Smooth muscle cell (in vitro differentiated cells): ENCODE measurements at regions not wholly inside any gene's neighbourhood (a gene's known extent, or its start where the extent isn't known, plus 50 kb on each side); places are given as distances from the start of the nearest gene placed in this dataset.

Experiments used
- DNase-seq: peaks from one replicate; lab custom pipeline; 2025; ENCODE audit not compliant: unreplicated experiment; lab: John Stamatoyannopoulos, UW
- H2AFZ ChIP-seq: fragments of 200-600 bp; sonication (generic); 2 replicates; pipeline ENCODE4 v1.6.0; 2016; ENCODE audit warnings: antibody characterized with exemption, low read depth, mild to moderate bottlenecking
- H3F3A ChIP-seq: fragments of 200-600 bp; sonication (generic); 2 replicates; pipeline ENCODE4 v1.6.0; 2017; ENCODE audit warnings: antibody characterized with exemption, low read depth
- H3K27ac ChIP-seq: fragments of 200-600 bp; sonication (generic); 2 replicates; pipeline ENCODE4 v1.5.1; 2016; ENCODE audit warnings: low read depth, mild to moderate bottlenecking
- H3K27me3 ChIP-seq: fragments of 200-600 bp; sonication (generic); 2 replicates; pipeline ENCODE4 v1.6.1; 2016; ENCODE audit warnings: low read depth, mild to moderate bottlenecking
- H3K36me3 ChIP-seq: fragments of 200-600 bp; sonication (generic); 2 replicates; pipeline ENCODE4 v1.5.1; 2016; ENCODE audit warnings: low read depth
- H3K4me1 ChIP-seq: fragments of 200-600 bp; sonication (generic); 2 replicates; pipeline ENCODE4 v1.5.1; 2016; ENCODE audit warnings: low read depth
- H3K4me2 ChIP-seq: fragments of 200-600 bp; sonication (generic); 2 replicates; pipeline ENCODE4 v1.6.0; 2016; ENCODE audit warnings: mild to moderate bottlenecking
- H3K4me3 ChIP-seq: fragments of 200-600 bp; sonication (generic); 2 replicates; pipeline ENCODE4 v1.5.1; 2016; ENCODE audit warnings: mild to moderate bottlenecking
- H3K79me2 ChIP-seq: fragments of 200-600 bp; sonication (generic); 2 replicates; pipeline ENCODE4 v1.6.0; 2016; ENCODE audit warnings: low read depth, mild to moderate bottlenecking
- H3K9ac ChIP-seq: fragments of 200-600 bp; sonication (generic); 2 replicates; pipeline ENCODE4 v1.6.0; 2016; ENCODE audit warnings: low read depth
- H3K9me3 ChIP-seq: fragments of 200-600 bp; sonication (generic); replicated peaks from 2 replicates; pipeline ENCODE4 v1.5.1; 2016; ENCODE audit warnings: low read depth
- H4K20me1 ChIP-seq: fragments of 200-600 bp; sonication (generic); 2 replicates; pipeline ENCODE4 v1.6.0; 2016; ENCODE audit warnings: low read depth
- CTCF ChIP-seq: fragments of 200-600 bp; sonication (generic); IDR thresholded peaks from 2 replicates; pipeline ENCODE4 v1.5.1; 2017; ENCODE audit warnings: borderline replicate concordance, mild to moderate bottlenecking, antibody characterized with exemption; ENCODE audit not compliant: insufficient read depth, poor library complexity, severe bottlenecking
- WGBS: methylation state at CpG from one replicate; pipeline ENCODE4 v1.1.7; 2016; ENCODE audit warnings: low lambda C conversion rate; 5-methylcytosine and 5-hydroxymethylcytosine counted together

DNA sequence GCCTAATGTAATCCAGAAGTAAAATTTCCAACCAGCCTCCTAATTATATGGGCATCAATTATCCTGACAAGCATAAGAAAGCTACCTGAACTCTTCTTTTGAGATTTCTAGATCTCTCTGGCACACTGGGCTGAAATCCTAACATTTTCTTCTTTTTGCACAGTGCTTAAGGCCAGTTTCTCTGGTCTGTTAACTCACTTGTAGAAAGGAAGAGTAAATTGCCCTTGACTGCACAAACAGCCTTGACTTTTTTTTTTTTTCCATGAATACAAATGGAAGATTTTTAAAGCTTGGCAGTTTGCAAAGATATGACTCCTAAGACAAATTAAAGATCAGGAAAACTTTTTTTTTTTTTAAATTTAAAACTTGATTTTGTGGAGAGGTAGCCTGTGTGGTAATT, 291.2 kb upstream of the MON1B start:
- Histone ChIP-seq H3K4me3 (no peak overlapping the region), H3K27ac (no peak overlapping the region), H3K4me1 (no peaks in the 10 kb centered on the region), H3K9ac (no peak overlapping the region), H3K27me3 (no peaks in the 10 kb centered on the region), H3F3A (no peaks in the 10 kb centered on the region), H3K4me2 (no peak overlapping the region), H3K79me2 (no peaks in the 10 kb centered on the region), H4K20me1 (no peaks in the 10 kb centered on the region), H3K9me3 (no peaks in the 10 kb centered on the region), H3K36me3 (no peaks in the 10 kb centered on the region), H2AFZ (no peak overlapping the region)
- TF ChIP-seq CTCF, result no peak
- DNase-seq, result no peak

DNA sequence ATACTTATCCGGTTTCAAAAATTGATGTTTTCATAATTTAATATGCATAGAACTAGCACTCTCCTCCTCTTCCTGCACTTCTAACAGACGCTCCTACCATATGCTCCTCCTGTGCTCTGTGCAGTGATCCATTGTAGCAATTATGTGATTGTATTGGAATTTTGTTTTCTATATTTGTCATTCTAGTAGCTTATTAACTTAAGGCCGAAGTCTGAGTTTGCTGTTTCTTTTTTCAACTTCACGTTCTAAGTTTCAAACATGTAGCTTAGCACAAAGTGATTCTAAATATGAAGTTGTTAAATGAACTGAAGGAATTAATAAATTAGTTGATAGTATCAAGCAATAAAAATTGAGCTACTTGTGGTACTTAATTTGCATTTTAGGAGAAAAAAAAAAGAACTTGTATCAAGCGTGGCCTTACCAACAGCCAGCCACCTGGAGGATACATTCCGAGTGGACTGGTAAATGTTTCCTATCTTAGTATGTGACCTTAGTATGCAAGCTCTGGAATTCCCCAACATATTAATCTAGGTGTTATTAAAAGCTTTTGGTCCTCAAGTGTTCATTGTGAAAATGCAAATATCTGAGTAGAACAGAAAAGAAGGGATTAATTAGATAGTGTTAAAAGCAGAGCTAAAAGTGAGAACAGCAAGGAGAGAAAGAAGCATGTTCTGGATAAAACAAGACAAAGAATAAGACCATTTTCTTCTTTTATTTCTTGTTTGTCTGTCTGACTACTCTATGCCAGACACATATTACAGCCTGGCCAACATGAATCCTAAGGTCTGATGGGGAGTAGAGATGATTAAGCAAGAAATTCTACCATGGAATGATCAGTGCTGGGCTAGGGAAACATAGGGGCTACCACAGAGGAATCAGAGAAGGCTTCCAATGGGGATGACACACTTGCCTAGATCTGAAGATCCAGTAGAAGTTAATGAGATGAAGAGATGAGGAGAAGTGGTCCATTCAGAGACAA, 290.4 kb upstream of the MON1B start:
- no peak for DNase-seq
- Histone ChIP-seq H3K79me2 (no peaks in the 10 kb centered on the region), H3K4me2 (no peak overlapping the region)

GRCh38 chr16:76906552-76906951, 284.4 kb upstream of the MON1B start:
- H3K27me3 ChIP-seq, result no peaks in the 10 kb centered on the region
- no peaks in the 10 kb centered on the region for H4K20me1 ChIP-seq
- H3K9me3 ChIP-seq, result no peaks in the 10 kb centered on the region
- H3K4me3 ChIP-seq, result no peak overlapping the region
- 93% methylated on average over 2 of the region's 2 CpGs for WGBS
- TF ChIP-seq CTCF, result no peak
- H3F3A ChIP-seq, result no peaks in the 10 kb centered on the region
- no peak overlapping the region for H3K27ac ChIP-seq
- H3K79me2 ChIP-seq, result no peaks in the 10 kb centered on the region
- peaks cover 4% of the 10 kb centered on the region for H3K4me1 ChIP-seq
- H3K9ac ChIP-seq, result no peak overlapping the region
- H3K4me2 ChIP-seq, result no peak overlapping the region
- no peaks in the 10 kb centered on the region for H3K36me3 ChIP-seq
- no peak overlapping the region for H2AFZ ChIP-seq
- no peak for DNase-seq

More for the DNA sequence above, 290.4 kb upstream of the MON1B start:
- no peak overlapping the region for H3K27ac ChIP-seq
- WGBS, result 88% methylated on average over 6 of the region's 6 CpGs
- H3K9ac ChIP-seq, result no peak overlapping the region
- no peaks in the 10 kb centered on the region for H3K9me3 ChIP-seq
- no peak overlapping the region for H2AFZ ChIP-seq
- H3K36me3 ChIP-seq, result no peaks in the 10 kb centered on the region
- no peaks in the 10 kb centered on the region for H4K20me1 ChIP-seq
- H3K4me3 ChIP-seq, result no peak overlapping the region
- no peaks in the 10 kb centered on the region for H3K4me1 ChIP-seq
- no peak for TF ChIP-seq CTCF
- H3F3A ChIP-seq, result no peaks in the 10 kb centered on the region
- H3K27me3 ChIP-seq, result no peaks in the 10 kb centered on the region

DNA sequence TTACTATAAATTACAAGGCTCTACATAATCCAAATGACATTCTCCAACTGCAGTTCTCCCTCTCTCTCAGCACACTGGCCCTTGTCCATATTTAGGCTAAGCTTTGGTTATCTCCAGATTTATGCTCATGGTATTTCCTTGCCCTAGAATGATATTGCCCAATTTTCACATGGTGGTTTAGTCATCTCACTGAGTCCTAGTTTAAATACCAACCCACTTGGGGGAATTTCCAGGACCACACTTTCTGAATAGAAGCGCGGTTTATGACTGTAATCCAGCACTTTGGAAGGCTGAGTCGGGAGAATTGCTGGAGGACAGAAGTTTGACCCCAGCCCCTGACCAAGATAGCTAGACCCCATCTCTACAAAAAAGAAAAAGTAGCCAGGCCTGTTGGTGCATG, 280.1 kb upstream of the MON1B start:
- no peak overlapping the region for H3K4me2 ChIP-seq
- no peak overlapping the region for H3K4me3 ChIP-seq
- peaks cover 5% of the 10 kb centered on the region for H3F3A ChIP-seq

More for the DNA sequence above, 280.1 kb upstream of the MON1B start:
- 16% methylated on average over 3 of the region's 3 CpGs for WGBS
- Histone ChIP-seq H3K27ac (peak overlapping the region; percentile 70), H3K4me1 (peaks cover 12% of the 10 kb centered on the region), H4K20me1 (no peaks in the 10 kb centered on the region), H3K9ac (no peak overlapping the region), H3K79me2 (no peaks in the 10 kb centered on the region), H3K36me3 (no peaks in the 10 kb centered on the region), H3K27me3 (no peaks in the 10 kb centered on the region), H3K9me3 (no peaks in the 10 kb centered on the region), H2AFZ (no peak overlapping the region)
- TF ChIP-seq CTCF, result no peak
- no peak for DNase-seq
